ENCODE measurements at regions not wholly inside any gene's neighbourhood (a gene's known extent, or its start where the extent isn't known, plus 50 kb on each side); places are given as distances from the start of the nearest gene placed in this dataset.

GRCh38 chr4:141457653-141458052, 178.7 kb upstream of the IL15 start (continued):
- TF ChIP-seq NANOG (IDR thresholded peaks at IDR 0.05; ENCODE audit: insufficient read depth, low read depth, low read length, poor library complexity, severe bottlenecking) (no peak), BCL11A (IDR thresholded peaks at IDR 0.05; ENCODE audit: low read depth in 2 of 2, low read length in 2 of 2) (no peak), RNF2 (IDR thresholded peaks at IDR 0.05; ENCODE audit: borderline replicate concordance, low read depth, low read length, missing control alignments, poor library complexity, severe bottlenecking) (no peak)

Measured in H1 (cell line).